Kidney epithelial cell (primary cell): ENCODE measurements at regions not wholly inside any gene's neighbourhood (a gene's known extent, or its start where the extent isn't known, plus 50 kb on each side); places are given as distances from the start of the nearest gene placed in this dataset.

ENCODE experiments used
- DNase-seq: peaks from one replicate; pipeline ENCODE4 v3.0.0-alpha.2; 2010; ENCODE audit warnings: low read depth
- H3K27me3 ChIP-seq: 2 replicates; pipeline ENCODE4 v1.6.0; 2011; ENCODE audit warnings: low read length; ENCODE audit not compliant: control insufficient read depth, insufficient read depth
- H3K36me3 ChIP-seq: 2 replicates; pipeline ENCODE4 v1.5.1; 2011; ENCODE audit warnings: low read length; ENCODE audit not compliant: control insufficient read depth, insufficient read depth
- H3K4me3 ChIP-seq: 2 replicates; pipeline ENCODE4 v1.5.1; 2011; ENCODE audit warnings: low read depth, mild to moderate bottlenecking, control low read depth, low read length
- TF ChIP-seq, protein P1 (sequence below): IDR thresholded peaks from 2 replicates; pipeline ENCODE4 v1.5.1; 2011; ENCODE audit warnings: mild to moderate bottlenecking, moderate library complexity, low read length, control low read depth, inconsistent platforms; ENCODE audit not compliant: insufficient read depth, poor library complexity, severe bottlenecking

DNA sequence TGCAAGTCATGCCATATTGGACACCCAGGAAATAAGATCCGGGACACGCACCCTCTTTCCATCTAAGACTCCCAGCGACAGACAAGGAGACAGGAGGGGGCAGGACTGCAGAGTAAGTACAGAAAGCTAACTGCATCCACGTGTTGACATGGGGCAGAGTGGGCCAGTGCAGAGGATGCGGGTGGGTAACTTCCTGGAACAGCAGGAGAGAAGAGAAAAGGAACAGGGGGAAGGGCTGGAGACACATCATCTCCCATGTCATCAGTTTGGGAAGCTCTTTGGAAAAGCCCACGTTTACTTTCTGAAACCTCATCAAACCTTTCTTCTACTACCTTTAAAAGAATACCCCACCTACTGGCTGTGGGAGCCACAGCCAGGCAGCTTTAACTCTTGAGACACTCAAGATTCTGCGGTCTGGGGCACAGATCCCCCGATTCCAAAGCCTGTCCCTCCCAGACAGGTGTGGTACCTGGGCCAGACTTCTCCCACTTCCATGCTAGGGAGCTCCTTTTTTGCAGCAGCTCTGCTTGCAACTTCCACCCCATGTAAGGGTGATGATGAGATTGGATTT, 273.5 kb upstream of the RPL38 start:
- no peak for DNase-seq
- H3K36me3 ChIP-seq = no peaks in the 10 kb centered on the region
- H3K4me3 ChIP-seq = no peak overlapping the region
- H3K27me3 ChIP-seq = no peaks in the 10 kb centered on the region
- TF ChIP-seq, protein P1, sequence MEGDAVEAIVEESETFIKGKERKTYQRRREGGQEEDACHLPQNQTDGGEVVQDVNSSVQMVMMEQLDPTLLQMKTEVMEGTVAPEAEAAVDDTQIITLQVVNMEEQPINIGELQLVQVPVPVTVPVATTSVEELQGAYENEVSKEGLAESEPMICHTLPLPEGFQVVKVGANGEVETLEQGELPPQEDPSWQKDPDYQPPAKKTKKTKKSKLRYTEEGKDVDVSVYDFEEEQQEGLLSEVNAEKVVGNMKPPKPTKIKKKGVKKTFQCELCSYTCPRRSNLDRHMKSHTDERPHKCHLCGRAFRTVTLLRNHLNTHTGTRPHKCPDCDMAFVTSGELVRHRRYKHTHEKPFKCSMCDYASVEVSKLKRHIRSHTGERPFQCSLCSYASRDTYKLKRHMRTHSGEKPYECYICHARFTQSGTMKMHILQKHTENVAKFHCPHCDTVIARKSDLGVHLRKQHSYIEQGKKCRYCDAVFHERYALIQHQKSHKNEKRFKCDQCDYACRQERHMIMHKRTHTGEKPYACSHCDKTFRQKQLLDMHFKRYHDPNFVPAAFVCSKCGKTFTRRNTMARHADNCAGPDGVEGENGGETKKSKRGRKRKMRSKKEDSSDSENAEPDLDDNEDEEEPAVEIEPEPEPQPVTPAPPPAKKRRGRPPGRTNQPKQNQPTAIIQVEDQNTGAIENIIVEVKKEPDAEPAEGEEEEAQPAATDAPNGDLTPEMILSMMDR = no peak

DNA sequence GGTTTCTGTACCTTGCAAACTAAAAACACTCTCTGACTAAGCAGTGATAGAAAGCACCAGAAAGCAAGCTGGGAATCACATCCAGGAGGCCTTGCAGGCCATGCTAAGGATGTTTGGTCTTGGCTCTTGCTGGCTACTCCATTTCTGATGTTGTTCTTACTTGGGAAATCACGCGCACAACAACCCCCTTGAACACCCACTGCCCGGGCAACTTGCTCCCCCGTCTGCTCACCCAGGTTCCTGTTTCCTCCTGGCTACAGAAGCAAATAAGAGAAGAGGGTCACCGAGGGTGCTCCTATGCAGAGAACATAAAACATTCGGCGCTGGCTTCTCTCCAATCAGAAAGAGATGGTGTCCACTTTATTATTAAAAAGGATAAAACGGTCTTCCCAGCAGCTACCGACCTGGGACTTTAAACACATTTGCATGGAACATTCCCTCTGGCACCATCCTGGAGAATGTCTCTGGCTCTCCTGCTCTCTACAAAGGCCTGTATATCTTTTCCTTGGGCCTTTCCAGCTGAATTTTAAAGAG, 271.2 kb upstream of the RPL38 start:
- TF ChIP-seq, protein P1 = no peak
- H3K36me3 ChIP-seq = no peaks in the 10 kb centered on the region
- DNase-seq = no peak
- H3K4me3 ChIP-seq = no peak overlapping the region
- no peaks in the 10 kb centered on the region for H3K27me3 ChIP-seq

DNA sequence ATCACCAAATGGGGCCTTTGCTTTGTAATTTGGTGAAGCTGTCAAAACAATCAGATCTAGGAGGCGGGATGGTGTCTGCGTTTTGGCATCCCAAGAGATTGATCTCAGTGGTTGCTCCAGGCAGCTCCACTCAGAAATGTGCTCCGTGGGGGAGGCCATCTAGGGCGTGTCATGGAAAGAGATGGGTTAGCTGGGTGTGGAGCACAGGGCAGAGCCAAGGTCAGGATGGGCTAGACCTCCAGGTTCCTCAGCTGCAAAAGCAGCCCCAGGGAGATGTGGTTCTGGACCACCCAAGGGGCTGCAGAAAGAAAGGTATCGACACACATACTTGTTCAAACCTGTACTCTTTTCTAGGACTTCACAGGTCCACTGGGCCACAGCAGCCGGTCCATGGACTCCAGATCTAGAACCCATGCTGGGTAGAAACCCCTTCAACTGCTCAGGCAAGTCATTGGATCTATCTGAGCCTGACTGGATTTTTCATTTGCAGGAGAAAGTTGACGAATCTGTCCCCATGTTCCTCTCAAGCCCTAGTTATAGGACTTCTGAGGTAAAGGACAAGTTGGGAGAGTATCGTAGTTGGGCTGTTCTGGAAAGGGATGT, 270.2 kb upstream of the RPL38 start:
- H3K27me3 ChIP-seq = no peaks in the 10 kb centered on the region
- no peaks in the 10 kb centered on the region for H3K36me3 ChIP-seq
- TF ChIP-seq, protein P1 = no peak
- no peak for DNase-seq
- H3K4me3 ChIP-seq = no peak overlapping the region

DNA sequence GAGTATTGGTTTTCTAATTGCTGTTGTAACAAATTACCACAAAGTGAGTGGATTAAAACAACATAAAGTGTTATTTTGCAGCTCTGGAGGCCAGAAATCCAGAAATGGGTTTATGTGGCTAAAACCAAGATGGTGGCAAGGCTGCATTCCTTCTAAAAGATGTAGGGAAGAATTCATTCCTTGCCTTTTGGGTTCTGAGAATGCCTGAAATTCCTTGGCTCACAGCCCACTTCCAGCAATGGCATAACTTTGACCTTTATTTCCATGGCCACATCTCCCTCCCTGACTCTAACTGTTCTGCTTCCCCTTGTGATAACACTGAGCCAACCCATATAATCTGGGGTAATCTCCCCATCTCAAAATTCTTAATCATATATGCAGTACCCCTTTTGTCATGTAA, 269.6 kb upstream of the RPL38 start:
- no peak overlapping the region for H3K4me3 ChIP-seq
- TF ChIP-seq, protein P1 = no peak
- DNase-seq = no peak
- no peaks in the 10 kb centered on the region for H3K27me3 ChIP-seq
- H3K36me3 ChIP-seq = no peaks in the 10 kb centered on the region

DNA sequence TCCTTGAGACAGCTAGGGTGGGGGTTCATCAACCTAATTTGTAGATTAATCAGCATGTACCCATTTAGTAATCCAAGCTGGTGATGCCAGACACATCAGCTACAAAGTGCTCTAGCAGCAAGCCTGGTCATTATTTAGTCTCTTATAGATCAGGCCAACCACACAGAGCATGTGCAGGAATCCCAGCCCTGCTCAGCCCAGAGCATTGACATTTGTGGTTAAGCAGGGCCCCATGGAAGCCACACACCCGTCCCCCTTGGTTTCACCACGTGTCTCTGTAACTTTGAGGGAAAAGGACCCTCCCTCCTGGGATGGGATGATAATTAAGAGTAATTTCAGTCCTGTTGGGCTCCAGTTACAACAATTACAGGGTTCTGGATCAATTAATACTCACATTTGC, 268.8 kb upstream of the RPL38 start:
- TF ChIP-seq, protein P1 = no peak
- H3K36me3 ChIP-seq = no peaks in the 10 kb centered on the region
- no peaks in the 10 kb centered on the region for H3K27me3 ChIP-seq
- DNase-seq = no peak
- no peak overlapping the region for H3K4me3 ChIP-seq
